Endothelial cell (in vitro differentiated cells): ENCODE measurements at regions not wholly inside any gene's neighbourhood (a gene's known extent, or its start where the extent isn't known, plus 50 kb on each side); places are given as distances from the start of the nearest gene placed in this dataset.

ENCODE experiments used
- DNase-seq: peaks from one replicate; pipeline ENCODE4 v3.0.0; 2021; ENCODE audit warnings: low spot score
- H3K27ac Mint-ChIP-seq: one replicate; pipeline ENCODE4 v1.8.0; 2021; ENCODE audit warnings: mixed read lengths, inconsistent platforms; ENCODE audit not compliant: unreplicated experiment
- H3K27me3 Mint-ChIP-seq: one replicate; pipeline ENCODE4 v1.8.0; 2021; ENCODE audit warnings: mild to moderate bottlenecking, moderate library complexity, mixed read lengths, inconsistent platforms; ENCODE audit not compliant: unreplicated experiment
- H3K36me3 Mint-ChIP-seq: one replicate; pipeline ENCODE4 v1.8.0; 2021; ENCODE audit warnings: mild to moderate bottlenecking, low read depth, mixed read lengths, inconsistent platforms; ENCODE audit not compliant: unreplicated experiment
- H3K4me1 Mint-ChIP-seq: one replicate; pipeline ENCODE4 v1.8.0; 2021; ENCODE audit warnings: mild to moderate bottlenecking, mixed read lengths, inconsistent platforms; ENCODE audit not compliant: unreplicated experiment
- H3K4me3 Mint-ChIP-seq: one replicate; pipeline ENCODE4 v1.8.0; 2021; ENCODE audit warnings: mild to moderate bottlenecking, mixed read lengths, inconsistent platforms; ENCODE audit not compliant: unreplicated experiment
- H3K9me3 Mint-ChIP-seq: one replicate; pipeline ENCODE4 v1.8.0; 2021; ENCODE audit warnings: mixed read lengths, inconsistent platforms; ENCODE audit not compliant: unreplicated experiment
- TF ChIP-seq, protein P1 (sequence below): fragments of 200-600 bp; sonication (generic); IDR thresholded peaks from one replicate; pipeline ENCODE4 v1.5.0; 2021; ENCODE audit warnings: antibody characterized with exemption; ENCODE audit not compliant: unreplicated experiment

DNA sequence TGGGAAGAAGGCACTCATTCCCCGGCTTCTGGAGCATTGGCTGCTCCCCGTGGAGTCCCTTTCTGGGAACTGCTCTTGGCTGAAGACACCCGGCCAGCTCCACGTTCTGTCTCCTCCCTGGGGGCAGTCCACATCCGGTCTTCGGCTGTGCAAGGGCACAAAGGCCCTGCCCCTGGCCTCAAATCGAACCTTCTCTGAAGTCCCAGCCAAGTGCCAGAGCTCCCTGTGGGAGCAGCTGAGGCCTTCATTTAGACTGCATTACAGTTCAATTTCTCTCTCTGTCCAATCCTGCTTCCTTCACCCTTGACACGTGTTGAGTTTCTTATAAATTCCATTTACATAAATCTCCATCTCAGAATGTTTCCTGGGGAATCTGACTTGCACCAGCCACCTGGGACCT, 132.9 kb upstream of the POU3F1 start:
- TF ChIP-seq, protein P1, sequence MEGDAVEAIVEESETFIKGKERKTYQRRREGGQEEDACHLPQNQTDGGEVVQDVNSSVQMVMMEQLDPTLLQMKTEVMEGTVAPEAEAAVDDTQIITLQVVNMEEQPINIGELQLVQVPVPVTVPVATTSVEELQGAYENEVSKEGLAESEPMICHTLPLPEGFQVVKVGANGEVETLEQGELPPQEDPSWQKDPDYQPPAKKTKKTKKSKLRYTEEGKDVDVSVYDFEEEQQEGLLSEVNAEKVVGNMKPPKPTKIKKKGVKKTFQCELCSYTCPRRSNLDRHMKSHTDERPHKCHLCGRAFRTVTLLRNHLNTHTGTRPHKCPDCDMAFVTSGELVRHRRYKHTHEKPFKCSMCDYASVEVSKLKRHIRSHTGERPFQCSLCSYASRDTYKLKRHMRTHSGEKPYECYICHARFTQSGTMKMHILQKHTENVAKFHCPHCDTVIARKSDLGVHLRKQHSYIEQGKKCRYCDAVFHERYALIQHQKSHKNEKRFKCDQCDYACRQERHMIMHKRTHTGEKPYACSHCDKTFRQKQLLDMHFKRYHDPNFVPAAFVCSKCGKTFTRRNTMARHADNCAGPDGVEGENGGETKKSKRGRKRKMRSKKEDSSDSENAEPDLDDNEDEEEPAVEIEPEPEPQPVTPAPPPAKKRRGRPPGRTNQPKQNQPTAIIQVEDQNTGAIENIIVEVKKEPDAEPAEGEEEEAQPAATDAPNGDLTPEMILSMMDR: no peak
- H3K27ac Mint-ChIP-seq: no peak overlapping the region
- no peak overlapping the region for H3K4me3 Mint-ChIP-seq
- H3K36me3 Mint-ChIP-seq: peaks cover 5% of the 10 kb centered on the region
- peaks cover 1% of the 10 kb centered on the region for H3K27me3 Mint-ChIP-seq
- no peak for DNase-seq
- H3K4me1 Mint-ChIP-seq: peaks cover 2% of the 10 kb centered on the region
- H3K9me3 Mint-ChIP-seq: no peaks in the 10 kb centered on the region

- DNase-seq: no peak
- peaks cover 1% of the 10 kb centered on the region for H3K27me3 Mint-ChIP-seq
- peaks cover 5% of the 10 kb centered on the region for H3K36me3 Mint-ChIP-seq
- H3K4me1 Mint-ChIP-seq: no peaks in the 10 kb centered on the region
- H3K9me3 Mint-ChIP-seq: no peaks in the 10 kb centered on the region
- H3K27ac Mint-ChIP-seq: no peak overlapping the region
- TF ChIP-seq, protein P1: no peak
- no peak overlapping the region for H3K4me3 Mint-ChIP-seq
Observed at GRCh38 chr1:38178216-38178615, 131.6 kb upstream of the POU3F1 start.

- no peaks in the 10 kb centered on the region for H3K4me1 Mint-ChIP-seq
- TF ChIP-seq, protein P1: no peak
- H3K27ac Mint-ChIP-seq: no peak overlapping the region
- H3K36me3 Mint-ChIP-seq: peaks cover under 1% of the 10 kb centered on the region
- no peak overlapping the region for H3K4me3 Mint-ChIP-seq
- H3K9me3 Mint-ChIP-seq: no peaks in the 10 kb centered on the region
- DNase-seq: no peak
- peaks cover 1% of the 10 kb centered on the region for H3K27me3 Mint-ChIP-seq
Observed at GRCh38 chr1:38175121-38175520, 128.5 kb upstream of the POU3F1 start.

DNA sequence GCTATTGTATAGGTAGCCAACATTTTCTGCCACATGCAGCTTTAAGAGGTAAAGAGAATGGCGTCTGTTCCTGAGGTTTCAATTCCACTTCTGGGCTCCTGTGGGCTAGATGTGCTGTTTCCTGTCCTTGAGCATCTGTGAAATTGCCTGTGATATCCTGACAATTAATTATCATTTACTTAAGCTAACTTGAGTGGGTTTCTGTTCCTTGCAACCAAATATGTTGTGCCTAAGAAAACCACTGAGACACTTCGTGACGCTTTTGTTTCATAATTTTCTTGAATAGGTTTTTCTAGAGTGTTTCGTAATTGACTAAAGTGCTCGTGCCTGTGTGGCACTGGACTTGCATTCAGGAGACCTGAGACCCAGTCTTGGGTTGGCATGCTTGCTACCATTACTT, 127.3 kb upstream of the POU3F1 start:
- no peak for DNase-seq
- Mint-ChIP-seq H3K4me3 (no peak overlapping the region), H3K4me1 (no peaks in the 10 kb centered on the region), H3K9me3 (no peaks in the 10 kb centered on the region), H3K27ac (no peak overlapping the region), H3K36me3 (no peaks in the 10 kb centered on the region), H3K27me3 (peaks cover 1% of the 10 kb centered on the region)
- TF ChIP-seq, protein P1: no peak

DNA sequence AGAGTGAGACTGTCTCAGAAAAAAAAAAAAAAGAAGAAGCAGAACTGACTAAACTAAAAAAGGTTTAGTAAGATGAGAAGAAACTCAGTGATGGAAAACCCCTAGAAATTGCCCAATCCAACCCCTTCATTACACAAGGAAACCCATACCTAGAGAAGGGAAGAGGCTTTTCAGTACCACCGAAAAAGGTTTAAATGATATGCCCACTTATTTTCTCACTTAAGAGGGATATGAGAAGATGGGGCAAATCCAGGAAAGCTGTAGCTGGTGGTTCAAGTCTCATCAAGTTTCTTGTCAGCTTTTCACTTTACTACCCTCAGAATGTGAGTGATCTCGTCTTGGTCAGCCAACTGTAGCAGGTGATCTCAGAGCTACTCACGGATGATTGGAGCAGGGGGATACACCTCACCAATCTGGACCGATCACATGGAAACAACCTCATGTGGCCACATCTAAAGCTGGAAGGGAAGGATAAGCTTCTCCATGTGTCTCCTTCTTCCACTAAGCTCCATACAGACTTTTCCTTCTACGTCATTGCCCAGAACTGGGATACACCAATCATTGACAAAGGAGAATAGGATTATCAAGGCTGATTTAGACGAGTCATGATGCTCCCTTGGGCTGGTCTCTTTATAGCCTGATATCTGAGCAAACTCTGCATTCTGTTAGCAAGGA, 126.7 kb upstream of the POU3F1 start:
- no peak for DNase-seq
- Mint-ChIP-seq H3K27me3 (peaks cover 1% of the 10 kb centered on the region), H3K27ac (no peak overlapping the region), H3K36me3 (no peaks in the 10 kb centered on the region), H3K9me3 (no peaks in the 10 kb centered on the region), H3K4me3 (no peak overlapping the region), H3K4me1 (no peaks in the 10 kb centered on the region)
- TF ChIP-seq, protein P1: no peak
